A673 (cell line): ENCODE measurements at regions not wholly inside any gene's neighbourhood (a gene's known extent, or its start where the extent isn't known, plus 50 kb on each side); places are given as distances from the start of the nearest gene placed in this dataset.

ENCODE experiments used
- BruUV-seq: library from RNA; stranded (reverse); fragments of 400-500 nt; replicated peaks from 2 replicates; lab custom pipeline; 2021; lab: Mats Ljungman, UMichigan
- CTCF ChIA-PET: fragments of 300-600 bp; sonication (Branson Sonifier 250); formaldehyde crosslinking; loops from one replicate; lab custom pipeline; 2022; ENCODE audit warnings: antibody characterized with exemption; lab: Charles Lee
- POLR2A ChIA-PET: fragments of 300-600 bp; sonication (Branson Sonifier 250); formaldehyde crosslinking; loops from one replicate; lab custom pipeline; 2022; ENCODE audit warnings: antibody characterized with exemption; ENCODE audit not compliant: low non-redundant PET; lab: Charles Lee
- DNase-seq: peaks from one replicate; pipeline ENCODE4 v3.0.0-alpha.2; 2015; ENCODE audit warnings: low spot score
- H3K27ac ChIP-seq: fragments of 200-600 bp; sonication (generic); 2 replicates; pipeline ENCODE4 v1.5.1; 2016; ENCODE audit warnings: mixed run types, low read depth, mild to moderate bottlenecking, mixed read lengths, antibody characterized with exemption, low read length; ENCODE audit not compliant: poor library complexity, severe bottlenecking
- H3K27me3 ChIP-seq: fragments of 200-600 bp; sonication (generic); replicated peaks from 2 replicates; pipeline ENCODE4 v1.6.1; 2017; ENCODE audit warnings: mixed run types, low read depth, mild to moderate bottlenecking, mixed read lengths, antibody characterized with exemption, low read length; ENCODE audit not compliant: insufficient read depth, poor library complexity
- H3K36me3 ChIP-seq: fragments of 200-600 bp; sonication (generic); 2 replicates; pipeline ENCODE4 v1.6.1; 2016; ENCODE audit warnings: mixed run types, mild to moderate bottlenecking, mixed read lengths, antibody characterized with exemption, low read length; ENCODE audit not compliant: insufficient read depth, poor library complexity, severe bottlenecking
- H3K4me1 ChIP-seq: fragments of 200-600 bp; sonication (generic); 2 replicates; pipeline ENCODE4 v1.6.1; 2017; ENCODE audit warnings: mixed run types, mild to moderate bottlenecking, mixed read lengths, antibody characterized with exemption, low read length; ENCODE audit not compliant: insufficient read depth, poor library complexity, severe bottlenecking
- H3K4me3 ChIP-seq: fragments of 200-600 bp; sonication (generic); 2 replicates; pipeline ENCODE4 v1.5.1; 2016; ENCODE audit warnings: low read depth, mixed run types, mild to moderate bottlenecking, mixed read lengths, low read length; ENCODE audit not compliant: poor library complexity, severe bottlenecking
- H3K9me3 ChIP-seq: fragments of 200-600 bp; sonication (generic); 2 replicates; pipeline ENCODE4 v1.6.1; 2016; ENCODE audit warnings: mixed run types, low read depth, mild to moderate bottlenecking, mixed read lengths, antibody characterized with exemption, low read length; ENCODE audit not compliant: poor library complexity, severe bottlenecking
- CTCF ChIP-seq: fragments of 300-800, 200-600 bp; sonication (generic); conservative IDR thresholded peaks from 2 replicates; pipeline ENCODE4 v1.5.1; 2017; ENCODE audit warnings: low read depth, mild to moderate bottlenecking, antibody characterized with exemption, low read length, moderate library complexity, mixed read lengths
- EZH2 ChIP-seq: fragments of 200-600 bp; sonication (generic); IDR thresholded peaks from 2 replicates; pipeline ENCODE4 v1.6.1; 2017; ENCODE audit warnings: borderline replicate concordance, low read depth, mild to moderate bottlenecking, mixed read lengths, antibody characterized with exemption, low read length; ENCODE audit not compliant: poor library complexity, severe bottlenecking
- intact Hi-C: fragments of 100-400 bp; cut with micrococcal nuclease; formaldehyde crosslinking; loops from one replicate; pipeline ENCODE4 v1.10.0; 2022; ENCODE audit not compliant: unreplicated experiment

GRCh38 chr2:207266648-207267047 is 100.9 kb upstream of the KLF7 start:
- BruUV-seq = no TSS peak
- H3K27ac ChIP-seq = no peak overlapping the region
- H3K4me3 ChIP-seq = no peak overlapping the region
- ChIA-PET POLR2A (no interaction called here), CTCF (no interaction called here)
- TF ChIP-seq CTCF = no peak
- no peak for TF ChIP-seq EZH2
- H3K9me3 ChIP-seq = no peaks in the 10 kb centered on the region
- intact Hi-C loops = no loop called here
- no peaks in the 10 kb centered on the region for H3K27me3 ChIP-seq
- DNase-seq = no peak
- H3K4me1 ChIP-seq = no peaks in the 10 kb centered on the region
- H3K36me3 ChIP-seq = no peaks in the 10 kb centered on the region

- Histone ChIP-seq H3K4me1 (no peaks in the 10 kb centered on the region), H3K9me3 (no peaks in the 10 kb centered on the region), H3K4me3 (no peak overlapping the region), H3K36me3 (no peaks in the 10 kb centered on the region), H3K27me3 (no peaks in the 10 kb centered on the region), H3K27ac (no peak overlapping the region)
- ChIA-PET CTCF (no interaction called here), POLR2A (no interaction called here)
- intact Hi-C loops = no loop called here
- TF ChIP-seq CTCF = no peak
- no peak for TF ChIP-seq EZH2
- DNase-seq = no peak
- no TSS peak for BruUV-seq
Observed at GRCh38 chr2:207269038-207269437, 103.3 kb upstream of the KLF7 start.

- POLR2A ChIA-PET = no interaction called here
- BruUV-seq = no TSS peak
- H3K27me3 ChIP-seq = no peaks in the 10 kb centered on the region
- no peaks in the 10 kb centered on the region for H3K36me3 ChIP-seq
- H3K27ac ChIP-seq = no peak overlapping the region
- DNase-seq = no peak
- no peak overlapping the region for H3K4me3 ChIP-seq
- no peak for TF ChIP-seq CTCF
- no peak for TF ChIP-seq EZH2
- no peaks in the 10 kb centered on the region for H3K9me3 ChIP-seq
- no peaks in the 10 kb centered on the region for H3K4me1 ChIP-seq
- CTCF ChIA-PET = no interaction called here
- intact Hi-C loops = no loop called here
Observed at GRCh38 chr2:207274530-207275189, 108.9 kb upstream of the KLF7 start.
